ENCODE measurements at regions not wholly inside any gene's neighbourhood (a gene's known extent, or its start where the extent isn't known, plus 50 kb on each side); places are given as distances from the start of the nearest gene placed in this dataset.

- no peak for DNase-seq (ENCODE audit: extremely low spot score, insufficient read length, low read depth)
These were observed 369.7 kb upstream of the TRIB2 start for GRCh38 chr2:12347066-12347493.

GRCh38 chr2:12348216-12348615 is 368.5 kb upstream of the TRIB2 start:
- FAIRE-seq (no peak), DNase-seq (ENCODE audit: extremely low spot score, insufficient read length, low read depth) (no peak)

More at GRCh38 chr2:12347066-12347493, 369.7 kb upstream of the TRIB2 start:
- no peak for FAIRE-seq

- FAIRE-seq (no peak), DNase-seq (ENCODE audit: extremely low spot score, insufficient read length, low read depth) (no peak)
These were observed 365.9 kb upstream of the TRIB2 start for GRCh38 chr2:12350821-12351220.

DNA sequence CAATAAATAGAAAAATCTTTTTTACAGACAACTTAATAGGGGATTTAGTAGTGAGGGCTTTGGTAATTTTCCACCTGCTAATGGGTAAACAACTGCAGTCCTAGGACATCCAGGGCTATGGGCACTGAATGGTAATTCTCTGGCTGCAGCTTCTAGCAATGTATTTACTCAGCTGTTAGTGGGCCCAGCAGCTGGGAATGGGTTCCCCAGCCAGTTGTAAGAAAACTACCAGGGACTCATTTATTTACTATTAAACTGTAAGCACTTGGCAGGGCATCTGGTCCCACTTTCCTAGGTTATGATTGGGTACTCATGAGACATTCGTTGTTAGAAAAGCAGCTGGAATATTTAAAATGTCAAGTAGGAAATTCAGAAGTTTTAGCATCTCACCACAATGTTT is 363.8 kb upstream of the TRIB2 start:
- no peak for FAIRE-seq

DNA sequence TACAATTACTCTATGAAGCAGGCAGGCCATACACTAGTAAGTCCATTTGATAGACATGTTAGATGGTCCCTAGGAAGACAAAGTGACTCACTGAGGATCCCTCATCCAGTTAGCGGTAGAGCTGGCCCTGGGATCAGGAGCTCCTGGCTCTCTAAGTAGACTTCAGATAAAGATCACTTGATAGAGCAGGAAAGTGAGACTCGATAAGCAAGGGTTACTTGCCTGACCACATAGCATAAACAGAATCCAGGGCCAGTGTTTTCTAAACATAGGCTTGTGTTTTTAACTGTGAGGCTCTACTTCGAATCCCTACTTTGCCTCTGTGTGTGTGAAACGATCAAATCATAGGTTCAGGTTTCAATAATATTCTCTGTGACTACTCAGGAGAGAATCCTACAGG is 355.2 kb upstream of the TRIB2 start:
- FAIRE-seq (no peak), DNase-seq (ENCODE audit: extremely low spot score, insufficient read length, low read depth) (no peak)

More for the DNA sequence above, 363.8 kb upstream of the TRIB2 start:
- DNase-seq (ENCODE audit: extremely low spot score, insufficient read length, low read depth), result no peak

DNA sequence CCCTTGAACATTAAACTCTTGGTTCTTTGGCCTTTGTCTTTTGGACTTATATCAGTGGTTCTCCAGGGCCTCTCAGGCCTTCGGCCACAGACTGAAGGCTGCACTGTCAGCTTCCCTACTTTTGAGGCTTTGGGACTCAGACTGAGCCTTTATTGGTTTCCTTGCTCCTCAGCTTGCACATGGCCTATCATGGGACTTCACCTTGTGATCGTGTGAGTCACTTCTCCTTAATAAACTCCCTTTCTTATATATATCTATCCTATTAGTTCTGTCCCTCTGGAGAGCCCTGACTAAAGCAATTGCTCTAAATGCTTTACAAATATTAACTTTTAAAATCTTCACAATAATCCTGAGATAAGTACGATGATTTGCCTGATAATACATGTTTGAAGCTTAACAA is 353.6 kb upstream of the TRIB2 start:
- DNase-seq (ENCODE audit: extremely low spot score, insufficient read length, low read depth), result no peak
- FAIRE-seq, result no peak

- DNase-seq (ENCODE audit: extremely low spot score, insufficient read length, low read depth) (no peak), FAIRE-seq (no peak)
These were observed 353.2 kb upstream of the TRIB2 start for GRCh38 chr2:12363569-12363968.

DNA sequence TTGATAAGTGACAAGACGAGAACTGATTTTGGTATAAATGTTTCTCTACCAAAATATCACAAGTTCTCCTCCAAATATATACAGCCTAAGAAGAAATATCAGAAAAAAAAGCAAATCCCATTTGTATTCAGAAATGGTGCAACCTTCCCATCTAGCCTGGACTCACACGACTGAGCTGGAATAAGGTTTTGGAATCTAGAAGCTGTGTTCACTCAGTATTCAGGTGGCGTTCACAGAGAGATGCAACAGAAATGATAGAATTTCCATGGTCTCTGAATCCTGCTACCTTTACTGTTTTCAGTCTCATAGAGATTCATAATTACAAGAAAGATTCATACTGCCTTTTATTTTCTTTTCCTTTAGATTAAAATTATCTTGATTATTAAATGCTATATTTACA is 347.2 kb upstream of the TRIB2 start:
- no peak for FAIRE-seq
- DNase-seq (ENCODE audit: extremely low spot score, insufficient read length, low read depth), result no peak

- FAIRE-seq, result no peak
- no peak for DNase-seq (ENCODE audit: extremely low spot score, insufficient read length, low read depth)
These were observed 340.7 kb upstream of the TRIB2 start for GRCh38 chr2:12376025-12376424.

DNA sequence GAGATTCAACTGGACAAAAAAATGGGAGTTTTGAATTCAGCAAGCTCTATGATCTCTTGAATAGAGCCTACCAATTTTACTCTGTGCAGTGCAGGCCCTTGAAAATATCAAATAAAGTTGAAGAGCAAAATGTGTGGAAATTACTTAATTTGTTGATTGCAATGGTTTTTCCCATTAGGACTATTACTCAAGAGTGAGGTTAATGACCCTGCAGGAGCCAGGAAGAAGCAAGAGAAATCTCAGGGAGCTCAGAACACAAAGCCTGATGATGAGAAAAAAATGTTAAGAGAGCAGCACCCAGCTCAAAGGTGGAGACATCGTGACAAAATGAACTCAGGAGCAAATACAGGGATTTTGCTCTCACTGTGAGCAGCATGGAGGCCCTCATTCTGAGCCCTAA is 337.6 kb upstream of the TRIB2 start:
- DNase-seq (ENCODE audit: extremely low spot score, insufficient read length, low read depth), result no peak
- FAIRE-seq, result no peak

DNA sequence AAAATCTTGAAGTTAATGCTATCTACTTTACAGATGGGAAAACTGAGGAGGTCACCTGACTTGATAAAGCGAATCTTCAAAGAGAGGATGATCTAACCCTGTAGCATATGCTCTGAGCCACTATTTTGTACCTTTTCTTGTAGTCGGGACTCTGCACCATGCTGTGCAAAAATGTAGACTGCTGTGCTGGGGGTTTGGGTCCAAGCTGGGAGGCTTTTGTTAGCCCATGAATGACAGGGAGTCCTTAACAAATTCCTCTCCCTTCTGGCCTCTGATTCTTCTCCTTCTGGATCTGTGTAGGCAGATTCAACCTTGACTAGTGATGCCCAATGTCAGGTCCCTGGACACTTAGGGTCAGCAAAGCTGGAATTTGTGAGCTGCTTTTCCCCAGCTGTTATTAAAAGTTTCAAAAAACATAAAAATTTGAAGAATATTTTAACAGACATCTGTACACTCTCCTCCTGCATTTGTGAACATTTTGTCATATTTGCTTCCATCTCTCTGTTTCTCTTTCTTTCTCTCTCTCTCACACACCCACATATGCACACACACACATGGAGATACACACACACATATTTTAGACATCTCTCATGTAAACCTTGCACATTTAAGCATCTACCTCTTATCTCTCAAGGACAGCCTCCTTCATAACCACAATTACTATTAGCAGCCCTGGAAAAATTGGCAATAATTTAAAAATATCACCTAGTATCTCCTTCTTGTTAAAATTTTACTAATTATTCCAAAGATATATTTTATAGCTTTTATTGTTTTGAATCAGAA is 335.0 kb upstream of the TRIB2 start:
- DNase-seq (ENCODE audit: extremely low spot score, insufficient read length, low read depth) (no peak), FAIRE-seq (no peak)

DNA sequence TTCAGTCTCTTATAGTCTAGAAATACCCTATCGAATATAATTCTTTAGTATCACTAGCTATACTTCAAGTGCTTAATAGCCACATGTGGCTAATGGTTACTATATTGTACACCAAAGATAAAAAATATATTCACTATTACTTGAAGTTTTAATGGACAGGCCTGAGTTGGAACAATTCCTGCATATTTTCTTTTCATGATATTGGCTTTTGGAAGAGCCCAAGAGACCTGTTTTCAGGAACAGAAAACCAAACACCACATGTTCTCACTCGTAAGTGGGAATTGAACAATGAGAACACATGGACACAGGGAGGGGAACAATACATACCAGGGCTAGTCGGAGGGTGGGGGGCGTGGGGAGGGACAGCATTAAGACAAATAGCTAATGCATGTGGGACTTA is 334.4 kb upstream of the TRIB2 start:
- no peak for FAIRE-seq

DNA sequence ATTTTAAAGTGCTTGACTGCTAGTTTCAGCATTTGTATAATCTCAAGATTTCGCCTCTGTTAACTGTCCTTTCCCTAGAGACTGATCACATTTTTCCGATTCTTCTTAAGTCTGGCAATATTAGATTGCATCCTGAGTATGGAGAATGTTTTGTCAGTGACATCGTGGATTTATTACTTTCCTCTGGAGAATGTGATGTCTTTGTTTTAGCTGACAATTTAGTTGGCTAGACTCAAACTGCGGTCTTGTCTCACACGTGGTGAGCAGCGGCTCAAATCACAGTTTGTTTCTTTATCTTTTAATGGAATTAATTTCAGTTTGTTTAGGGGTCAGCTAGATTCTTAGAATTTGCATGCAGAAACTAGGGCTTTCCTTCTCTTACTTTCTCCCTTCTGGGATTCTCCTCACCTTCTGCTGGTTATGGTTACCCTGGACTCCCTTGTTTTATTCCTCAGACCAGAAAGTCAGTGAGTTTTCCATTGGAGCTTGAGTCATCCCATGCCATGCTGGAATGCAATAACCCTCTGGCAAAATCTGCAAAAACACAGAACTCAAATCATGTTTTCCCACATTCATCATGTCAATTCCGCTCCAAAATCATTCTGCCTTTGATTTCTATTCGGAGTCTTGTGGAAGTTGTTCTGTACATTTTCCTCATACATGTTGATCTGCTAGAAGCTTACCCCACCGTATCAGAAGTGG is 327.2 kb upstream of the TRIB2 start:
- no peak for FAIRE-seq
- no peak for DNase-seq (ENCODE audit: extremely low spot score, insufficient read length, low read depth)

More for the DNA sequence above, 334.4 kb upstream of the TRIB2 start:
- no peak for DNase-seq (ENCODE audit: extremely low spot score, insufficient read length, low read depth)

GRCh38 chr2:12391116-12391515 is 325.6 kb upstream of the TRIB2 start:
- DNase-seq (ENCODE audit: extremely low spot score, insufficient read length, low read depth) (no peak), FAIRE-seq (no peak)

DNA sequence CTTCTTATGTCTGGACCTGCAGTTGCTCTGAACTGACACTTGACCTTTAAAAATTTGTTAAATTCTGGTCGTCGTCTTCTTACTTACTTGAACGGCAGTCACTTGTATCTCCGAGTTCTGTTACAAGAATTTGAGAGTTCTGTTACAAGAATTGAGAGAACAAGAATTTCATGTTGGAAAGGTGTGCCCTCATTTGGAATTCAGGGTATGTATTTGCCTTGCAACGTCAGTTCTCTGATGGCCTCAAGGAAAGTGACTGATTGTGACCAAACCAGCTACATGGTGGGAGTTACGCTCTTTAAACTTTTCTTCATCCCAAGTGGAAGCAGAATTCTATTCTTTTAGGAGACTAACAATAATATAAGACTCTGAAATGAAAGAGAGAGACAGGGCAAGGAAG is 320.0 kb upstream of the TRIB2 start:
- no peak for FAIRE-seq
- DNase-seq (ENCODE audit: extremely low spot score, insufficient read length, low read depth), result no peak

DNA sequence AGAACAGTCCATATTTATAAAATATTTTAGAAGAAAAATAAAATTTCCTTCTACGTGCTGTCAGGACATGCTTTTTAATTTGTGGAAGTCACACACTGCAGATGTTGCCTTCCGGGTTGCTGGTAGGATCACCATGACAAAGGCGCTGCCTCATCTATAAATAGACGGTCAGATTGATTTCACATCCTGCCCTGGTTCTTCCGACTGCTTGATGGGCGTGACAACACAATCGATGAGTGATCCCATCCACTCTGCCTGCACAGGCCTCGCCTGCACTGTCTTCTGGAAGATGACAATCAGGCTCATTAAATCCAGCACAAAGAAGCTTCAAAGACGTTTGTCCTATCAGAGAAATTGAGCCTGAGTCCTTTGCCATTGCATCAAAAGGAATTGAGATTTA is 318.9 kb upstream of the TRIB2 start:
- FAIRE-seq (no peak), DNase-seq (ENCODE audit: extremely low spot score, insufficient read length, low read depth) (no peak)

DNA sequence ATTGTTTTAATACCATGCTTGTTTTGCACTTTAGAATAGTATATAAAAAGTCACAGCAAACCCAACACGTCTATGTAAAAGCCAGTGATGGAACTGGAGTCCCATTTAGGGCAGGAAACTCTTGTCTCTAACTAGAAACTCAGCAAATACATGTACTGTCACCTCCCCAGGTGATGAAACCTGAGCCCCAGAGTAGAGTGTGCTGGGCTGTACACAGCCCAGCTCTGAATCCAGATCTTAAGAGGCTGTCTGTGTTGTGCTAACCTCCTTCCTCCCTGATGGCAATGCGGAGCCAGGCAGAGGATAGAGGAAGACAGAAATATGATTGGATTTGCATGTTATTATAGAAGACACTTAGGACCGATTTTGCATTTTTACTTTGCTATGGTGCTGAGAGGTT is 317.5 kb upstream of the TRIB2 start:
- FAIRE-seq, result no peak
- no peak for DNase-seq (ENCODE audit: extremely low spot score, insufficient read length, low read depth)

DNA sequence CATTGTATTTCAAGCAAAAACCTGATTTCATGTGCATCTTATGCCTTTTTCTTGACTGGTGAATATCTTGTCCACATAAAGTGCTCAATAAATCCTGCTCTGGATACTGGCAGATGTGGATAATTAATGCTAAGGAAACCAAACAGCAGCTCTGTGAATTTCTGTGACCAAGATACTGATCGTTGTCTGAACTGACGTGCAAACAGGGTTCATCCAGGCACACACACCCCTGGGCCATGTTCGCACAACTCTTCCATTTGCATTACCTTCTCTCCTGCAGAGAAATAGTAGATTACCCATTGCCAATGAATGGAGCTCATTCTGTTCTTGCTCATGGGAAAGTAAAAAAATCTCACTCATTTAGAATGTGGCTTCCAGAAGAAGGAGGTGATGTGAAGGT is 316.2 kb upstream of the TRIB2 start:
- no peak for DNase-seq (ENCODE audit: extremely low spot score, insufficient read length, low read depth)
- FAIRE-seq, result no peak

DNA sequence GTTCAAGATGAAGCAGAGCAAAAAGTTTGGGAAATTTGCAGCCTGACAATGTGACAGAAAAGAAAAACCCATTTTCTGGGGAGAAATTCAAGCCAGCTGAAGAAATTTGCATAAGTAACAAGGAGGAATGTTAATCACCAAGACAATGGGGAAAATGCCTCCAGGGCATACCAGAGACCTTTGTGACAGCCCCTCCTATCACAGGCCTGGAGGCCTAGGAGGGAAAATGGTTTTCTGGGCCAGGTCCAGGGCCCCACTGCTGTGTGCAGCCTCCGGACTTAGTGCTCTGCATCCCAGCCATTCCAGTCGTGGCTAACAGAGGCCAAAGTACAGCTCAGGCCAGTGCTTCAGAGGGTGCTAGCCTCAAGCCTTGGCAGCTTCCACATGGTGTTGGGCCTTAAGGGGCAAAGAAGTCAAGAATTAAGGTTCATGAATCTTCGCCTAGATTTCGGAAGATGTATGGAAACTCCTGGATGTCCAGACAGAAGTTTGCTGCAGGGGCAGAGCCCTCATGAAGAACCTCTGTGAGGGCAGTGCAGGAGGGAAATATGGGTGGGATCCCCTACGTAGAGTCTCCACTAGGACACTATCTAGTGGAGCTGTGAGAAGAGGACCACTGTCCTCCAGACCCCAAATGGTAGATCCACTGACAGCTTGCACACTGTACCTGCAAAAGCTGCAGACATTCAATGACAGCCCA is 314.1 kb upstream of the TRIB2 start:
- DNase-seq (ENCODE audit: extremely low spot score, insufficient read length, low read depth) (no peak), FAIRE-seq (no peak)

DNA sequence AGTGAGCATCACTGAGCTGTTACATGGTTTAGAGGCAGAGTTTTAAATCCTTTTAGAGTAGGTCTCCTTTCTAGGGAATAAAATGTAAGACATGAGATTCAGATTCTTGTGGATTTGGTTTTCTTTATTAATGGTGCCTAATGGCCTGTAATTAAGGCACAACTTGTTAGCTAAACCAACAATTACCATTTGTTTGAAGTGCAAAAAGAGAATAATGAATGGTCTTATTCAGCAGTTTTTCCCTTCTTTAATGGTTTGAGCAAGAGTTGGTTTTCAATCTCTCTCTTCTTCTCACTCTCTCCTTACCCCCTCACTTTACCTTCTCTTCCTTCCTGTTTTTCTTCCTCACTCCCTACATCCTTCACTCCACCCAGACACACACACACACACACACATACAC is 312.2 kb upstream of the TRIB2 start:
- FAIRE-seq (no peak), DNase-seq (ENCODE audit: extremely low spot score, insufficient read length, low read depth) (no peak)

- FAIRE-seq (no peak), DNase-seq (ENCODE audit: extremely low spot score, insufficient read length, low read depth) (no peak)
These were observed 309.6 kb upstream of the TRIB2 start for GRCh38 chr2:12407160-12407559.
